ENCODE measurements at regions not wholly inside any gene's neighbourhood (a gene's known extent, or its start where the extent isn't known, plus 50 kb on each side); places are given as distances from the start of the nearest gene placed in this dataset.

DNA sequence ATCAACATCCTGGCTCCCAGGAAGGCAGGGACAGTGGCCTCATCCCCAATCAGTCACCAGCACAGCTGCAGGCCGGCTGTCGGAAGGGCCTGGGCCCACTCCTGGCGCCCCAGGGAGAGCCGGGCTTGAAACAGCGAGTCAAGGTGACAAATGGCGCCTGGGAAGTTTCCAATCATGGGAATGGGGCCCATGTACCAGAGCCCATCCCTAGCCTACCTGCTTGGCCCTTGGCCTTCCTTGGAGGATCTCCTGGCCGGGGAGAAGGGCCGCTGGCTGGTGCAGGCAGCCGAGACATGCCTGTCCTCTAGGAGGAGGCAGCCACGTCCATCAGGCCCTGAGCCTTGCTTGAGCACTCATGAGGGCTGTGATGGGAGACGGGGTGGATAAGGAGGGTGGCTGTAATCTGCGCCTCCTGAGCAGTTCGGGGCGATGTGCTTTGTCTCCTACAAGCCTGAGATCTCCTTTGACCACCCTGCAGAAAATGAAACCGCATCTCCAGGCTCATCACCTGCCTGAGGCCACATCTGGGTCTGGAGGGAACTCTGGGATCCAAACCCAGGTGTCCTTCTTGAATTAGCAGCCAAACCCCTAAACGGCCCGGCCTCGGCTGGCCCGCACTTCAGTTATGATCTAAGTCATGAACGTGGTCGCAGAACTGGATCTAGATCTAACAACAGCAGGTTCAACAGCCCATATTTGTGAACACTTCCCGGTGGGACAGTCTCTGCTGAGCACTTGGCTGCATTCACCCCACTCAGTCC, 862.0 kb downstream of the TBC1D22A start (continued):
- TF ChIP-seq CTCF (IDR thresholded peaks at IDR 0.05 in 2 of 3, conservative IDR thresholded peaks at IDR 0.05 in 1 of 3; ENCODE audit: borderline replicate concordance in 1 of 3, insufficient read depth in 1 of 3, low read depth in 2 of 3, low read length in 2 of 3) (no peak), ZNF274 (IDR thresholded peaks at IDR 0.05; ENCODE audit: low read depth, low read length) (no peak)
- TF ChIP-seq, protein P1, sequence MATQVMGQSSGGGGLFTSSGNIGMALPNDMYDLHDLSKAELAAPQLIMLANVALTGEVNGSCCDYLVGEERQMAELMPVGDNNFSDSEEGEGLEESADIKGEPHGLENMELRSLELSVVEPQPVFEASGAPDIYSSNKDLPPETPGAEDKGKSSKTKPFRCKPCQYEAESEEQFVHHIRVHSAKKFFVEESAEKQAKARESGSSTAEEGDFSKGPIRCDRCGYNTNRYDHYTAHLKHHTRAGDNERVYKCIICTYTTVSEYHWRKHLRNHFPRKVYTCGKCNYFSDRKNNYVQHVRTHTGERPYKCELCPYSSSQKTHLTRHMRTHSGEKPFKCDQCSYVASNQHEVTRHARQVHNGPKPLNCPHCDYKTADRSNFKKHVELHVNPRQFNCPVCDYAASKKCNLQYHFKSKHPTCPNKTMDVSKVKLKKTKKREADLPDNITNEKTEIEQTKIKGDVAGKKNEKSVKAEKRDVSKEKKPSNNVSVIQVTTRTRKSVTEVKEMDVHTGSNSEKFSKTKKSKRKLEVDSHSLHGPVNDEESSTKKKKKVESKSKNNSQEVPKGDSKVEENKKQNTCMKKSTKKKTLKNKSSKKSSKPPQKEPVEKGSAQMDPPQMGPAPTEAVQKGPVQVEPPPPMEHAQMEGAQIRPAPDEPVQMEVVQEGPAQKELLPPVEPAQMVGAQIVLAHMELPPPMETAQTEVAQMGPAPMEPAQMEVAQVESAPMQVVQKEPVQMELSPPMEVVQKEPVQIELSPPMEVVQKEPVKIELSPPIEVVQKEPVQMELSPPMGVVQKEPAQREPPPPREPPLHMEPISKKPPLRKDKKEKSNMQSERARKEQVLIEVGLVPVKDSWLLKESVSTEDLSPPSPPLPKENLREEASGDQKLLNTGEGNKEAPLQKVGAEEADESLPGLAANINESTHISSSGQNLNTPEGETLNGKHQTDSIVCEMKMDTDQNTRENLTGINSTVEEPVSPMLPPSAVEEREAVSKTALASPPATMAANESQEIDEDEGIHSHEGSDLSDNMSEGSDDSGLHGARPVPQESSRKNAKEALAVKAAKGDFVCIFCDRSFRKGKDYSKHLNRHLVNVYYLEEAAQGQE (IDR thresholded peaks at IDR 0.05; ENCODE audit: low read depth) = no peak

DNA sequence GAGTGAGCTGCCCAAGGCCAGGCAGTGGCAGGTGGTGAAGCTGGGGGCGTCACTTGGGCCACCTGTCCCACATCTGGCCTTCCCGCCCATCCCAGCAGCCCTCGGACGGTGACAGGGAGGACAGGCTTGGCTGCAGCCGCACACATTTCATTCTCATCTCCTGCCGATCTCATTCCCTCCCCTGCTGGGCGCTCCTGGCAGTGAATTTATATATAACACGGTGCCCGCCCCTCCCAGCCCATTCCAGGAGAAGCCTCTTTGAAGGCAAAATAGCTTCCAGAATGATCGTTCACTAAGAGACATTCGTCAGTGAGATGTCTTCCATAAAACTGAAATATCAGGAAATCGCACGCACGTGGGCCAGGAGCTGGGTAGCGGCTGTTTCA, 861.3 kb downstream of the TBC1D22A start:
- H3K27me3 ChIP-seq (ENCODE audit: insufficient read depth, low read length) = no peaks in the 10 kb centered on the region
- intact Hi-C loops (cut with micrococcal nuclease) = no loop called here
- TF ChIP-seq MAX (IDR thresholded peaks at IDR 0.05) (no peak), SIN3A (IDR thresholded peaks at IDR 0.05; ENCODE audit: low read depth) (no peak), ZNF274 (IDR thresholded peaks at IDR 0.05; ENCODE audit: low read depth, low read length) (no peak), EZH2phosphoT487 (IDR thresholded peaks at IDR 0.05; ENCODE audit: borderline replicate concordance) (no peak), CTCF (IDR thresholded peaks at IDR 0.05 in 2 of 3, conservative IDR thresholded peaks at IDR 0.05 in 1 of 3; ENCODE audit: borderline replicate concordance in 1 of 3, insufficient read depth in 1 of 3, low read depth in 2 of 3, low read length in 2 of 3) (no peak), TCF7L2 (IDR thresholded peaks at IDR 0.05; ENCODE audit: borderline replicate concordance, extremely low read depth, insufficient read depth, insufficient read length) (no peak), RAD21 (IDR thresholded peaks at IDR 0.05; ENCODE audit: low read depth) (no peak), FOSL1 (IDR thresholded peaks at IDR 0.05; ENCODE audit: low read depth) (no peak), POLR2AphosphoS5 (IDR thresholded peaks at IDR 0.05; ENCODE audit: low read depth, low read length) (no peak), POLR2A (IDR thresholded peaks at IDR 0.05; ENCODE audit: borderline replicate concordance, extremely low read depth, insufficient read depth, insufficient read length) (no peak), SP1 (IDR thresholded peaks at IDR 0.05; ENCODE audit: low read depth) (no peak), EGR1 (IDR thresholded peaks at IDR 0.05; ENCODE audit: low read depth) (no peak), EZH2 (IDR thresholded peaks at IDR 0.05) (no peak), SRF (IDR thresholded peaks at IDR 0.05; ENCODE audit: low read depth) (no peak), CBX3 (IDR thresholded peaks at IDR 0.05; ENCODE audit: low read depth) (no peak)
- TF ChIP-seq, protein P2, sequence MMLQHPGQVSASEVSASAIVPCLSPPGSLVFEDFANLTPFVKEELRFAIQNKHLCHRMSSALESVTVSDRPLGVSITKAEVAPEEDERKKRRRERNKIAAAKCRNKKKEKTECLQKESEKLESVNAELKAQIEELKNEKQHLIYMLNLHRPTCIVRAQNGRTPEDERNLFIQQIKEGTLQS (IDR thresholded peaks at IDR 0.05) = no peak

More for the DNA sequence above, 861.3 kb downstream of the TBC1D22A start:
- ChIA-PET CTCF (no interaction called here), POLR2A (no interaction called here), RAD21 (ENCODE audit: low non-redundant PET in 1 of 2, low total read pairs in 2 of 2, uncharacterized antibody in 2 of 2, unreplicated experiment in 2 of 2) (no interaction called here)
- no peak overlapping the region for H3K4me2 ChIP-seq (ENCODE audit: low read length)
- H3K9ac ChIP-seq (ENCODE audit: low read length) = no peak overlapping the region
- no peak overlapping the region for H3K27ac ChIP-seq (ENCODE audit: low read depth, low read length)
- H3K36me3 ChIP-seq (ENCODE audit: control insufficient read depth in 1 of 2, insufficient read depth in 2 of 2, low read length in 2 of 2) = no peaks in the 10 kb centered on the region
- no peak overlapping the region for H3K4me3 ChIP-seq (replicated peaks in 1 of 2; ENCODE audit: low read depth in 1 of 2, low read length in 2 of 2)
- ATAC-seq = no peak
- H3K9me3 ChIP-seq (ENCODE audit: control insufficient read depth in 1 of 2, insufficient read depth in 1 of 2, low read depth in 1 of 2, low read length in 2 of 2) = peaks cover 4 to 8% of the 10 kb centered on the region in 2 experiments; a peak in 1 of 4 replicates
- H3K79me2 ChIP-seq (ENCODE audit: insufficient read depth, low read length) = no peaks in the 10 kb centered on the region
- H3K9me2 ChIP-seq (ENCODE audit: insufficient read depth) = no peaks in the 10 kb centered on the region
- no peaks in the 10 kb centered on the region for H4K20me1 ChIP-seq (ENCODE audit: insufficient read depth)
- BruUV-seq (replicated peaks) = no TSS peak
- H2AFZ ChIP-seq (ENCODE audit: low read depth, low read length, poor library complexity, severe bottlenecking) = no peak overlapping the region
- no peak for DNase-seq (ENCODE audit: low read depth, low spot score)
- peaks cover 13 to 15% of the 10 kb centered on the region in 2 experiments for H3K4me1 ChIP-seq (ENCODE audit: control insufficient read depth in 1 of 2, insufficient read depth in 2 of 2, low read length in 2 of 2)
